ES-I3 (cell line): ENCODE measurements at regions not wholly inside any gene's neighbourhood (a gene's known extent, or its start where the extent isn't known, plus 50 kb on each side); places are given as distances from the start of the nearest gene placed in this dataset.

Experiments
- H3K36me3 ChIP-seq: 2 replicates; pipeline ENCODE4 v1.6.1; 2013; ENCODE audit warnings: mild to moderate bottlenecking, low read length, control low read depth, moderate library complexity; ENCODE audit not compliant: insufficient read depth
- H3K4me1 ChIP-seq: 2 replicates; pipeline ENCODE4 v1.6.1; 2013; ENCODE audit warnings: mild to moderate bottlenecking, control low read depth, low read length; ENCODE audit not compliant: insufficient read depth
- H3K9ac ChIP-seq: 2 replicates; pipeline ENCODE4 v1.6.1; 2013; ENCODE audit warnings: low read depth, mild to moderate bottlenecking, low read length, moderate library complexity
- H3K9me3 ChIP-seq: 2 replicates; pipeline ENCODE4 v1.6.1; 2013; ENCODE audit warnings: mild to moderate bottlenecking, low read length, moderate library complexity; ENCODE audit not compliant: control insufficient read depth, insufficient read depth

DNA sequence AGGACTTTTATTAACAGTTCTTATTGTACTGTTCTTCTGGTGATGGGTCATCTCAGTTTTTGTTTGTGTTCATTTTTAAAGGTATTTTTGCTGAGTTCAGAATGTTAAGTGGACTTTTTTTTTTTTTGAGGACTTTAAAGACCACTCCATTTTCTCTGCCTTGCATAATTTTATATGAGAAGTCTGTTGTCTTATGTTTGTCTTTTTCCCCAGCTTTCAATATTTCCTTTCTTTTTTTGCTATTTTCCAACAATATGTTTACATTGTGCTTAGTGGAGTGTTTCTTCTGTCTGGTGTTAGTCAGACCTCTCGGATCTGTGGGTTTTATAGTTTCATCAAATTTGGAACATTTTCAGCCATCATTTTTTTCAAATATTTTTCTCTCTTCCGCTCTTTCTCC is 290.0 kb upstream of the TNRC6C start:
- Histone ChIP-seq H3K9me3 (peaks cover 13% of the 10 kb centered on the region), H3K4me1 (no peaks in the 10 kb centered on the region), H3K36me3 (no peaks in the 10 kb centered on the region), H3K9ac (no peak overlapping the region)

DNA sequence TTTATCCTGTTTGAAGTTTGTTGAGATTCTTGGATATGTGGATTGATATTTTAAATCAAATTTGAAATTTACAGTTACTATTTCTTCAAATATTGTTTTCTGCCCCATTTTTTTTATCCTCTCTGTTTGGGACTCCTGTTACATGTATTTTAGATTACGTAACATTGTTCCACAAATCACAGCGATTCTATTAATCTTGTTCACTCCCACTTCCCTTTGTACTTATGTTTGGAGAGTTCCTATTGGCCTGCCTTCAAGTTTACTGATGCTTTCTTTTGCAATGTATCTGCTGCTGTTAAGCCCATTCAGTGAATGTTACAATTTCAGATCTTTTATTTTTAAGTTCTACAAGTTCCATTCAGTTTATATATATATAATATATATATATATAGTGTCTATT is 288.3 kb upstream of the TNRC6C start:
- Histone ChIP-seq H3K4me1 (no peaks in the 10 kb centered on the region), H3K9ac (no peak overlapping the region), H3K36me3 (no peaks in the 10 kb centered on the region), H3K9me3 (peaks cover 10% of the 10 kb centered on the region)

DNA sequence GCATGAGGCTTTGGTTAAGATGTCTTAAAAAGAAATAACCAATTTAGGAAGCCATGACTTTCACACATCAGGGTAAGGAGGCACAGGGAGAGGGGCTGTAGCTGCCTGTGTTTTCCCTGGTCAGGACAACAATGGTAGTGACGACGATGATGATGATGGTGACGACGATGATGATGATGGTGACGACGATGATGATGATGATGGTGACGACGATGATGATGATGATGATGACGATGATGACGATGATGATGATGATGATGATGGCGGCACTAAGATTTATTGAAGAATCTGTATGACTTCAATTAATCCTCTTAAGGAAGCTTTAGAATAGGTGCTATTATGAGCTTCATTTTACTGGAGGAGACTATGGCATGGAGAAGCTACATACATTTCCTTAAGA is 284.1 kb upstream of the TNRC6C start:
- H3K4me1 ChIP-seq = no peaks in the 10 kb centered on the region
- H3K36me3 ChIP-seq = no peaks in the 10 kb centered on the region
- H3K9me3 ChIP-seq = no peaks in the 10 kb centered on the region; the same call in 1 of the 2 replicates
- H3K9ac ChIP-seq = no peak overlapping the region

DNA sequence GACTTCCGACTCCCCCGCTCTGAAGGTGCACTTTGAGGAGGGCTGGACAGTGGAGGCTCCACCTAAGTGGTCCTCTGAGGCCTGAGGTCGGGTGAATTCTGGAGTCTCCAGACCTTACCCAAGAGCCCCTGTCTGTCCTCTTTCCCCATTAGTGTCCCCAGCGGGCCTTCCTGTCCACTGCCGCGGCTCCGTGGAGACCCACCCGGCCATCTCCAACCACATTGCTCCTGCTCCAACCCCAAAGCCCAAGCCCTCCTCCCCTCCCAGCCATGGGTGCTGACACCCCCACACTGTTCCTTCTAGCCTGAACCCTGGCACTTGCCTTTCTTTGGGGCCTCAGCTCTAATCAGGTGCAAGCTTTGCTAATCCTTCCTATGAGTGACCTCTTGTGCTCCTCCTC is 283.1 kb upstream of the TNRC6C start:
- Histone ChIP-seq H3K9me3 (no peaks in the 10 kb centered on the region; the same call in 1 of the 2 replicates), H3K4me1 (no peaks in the 10 kb centered on the region), H3K36me3 (no peaks in the 10 kb centered on the region), H3K9ac (no peak overlapping the region)

DNA sequence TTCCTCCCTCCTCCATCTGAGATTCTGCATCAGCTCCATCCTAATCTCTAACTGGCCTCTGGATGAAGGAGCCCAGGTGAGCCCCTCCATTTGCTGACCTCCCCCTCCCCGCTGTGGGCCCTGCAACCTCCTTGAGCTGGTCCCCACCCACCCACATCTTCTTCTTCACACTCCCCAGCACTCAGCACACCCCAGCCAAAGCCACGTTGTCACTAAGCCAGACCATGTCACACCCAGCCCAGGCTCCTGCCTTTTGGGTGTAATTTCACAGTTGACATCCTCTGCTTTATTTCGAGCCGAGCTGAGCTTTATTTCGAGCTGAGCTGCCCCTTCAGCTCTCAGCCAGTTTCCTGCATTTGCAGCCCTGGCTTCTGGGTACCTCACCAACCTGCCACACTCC is 282.7 kb upstream of the TNRC6C start:
- Histone ChIP-seq H3K36me3 (no peaks in the 10 kb centered on the region), H3K9ac (no peak overlapping the region), H3K9me3 (no peaks in the 10 kb centered on the region; the same call in 1 of the 2 replicates), H3K4me1 (no peaks in the 10 kb centered on the region)

DNA sequence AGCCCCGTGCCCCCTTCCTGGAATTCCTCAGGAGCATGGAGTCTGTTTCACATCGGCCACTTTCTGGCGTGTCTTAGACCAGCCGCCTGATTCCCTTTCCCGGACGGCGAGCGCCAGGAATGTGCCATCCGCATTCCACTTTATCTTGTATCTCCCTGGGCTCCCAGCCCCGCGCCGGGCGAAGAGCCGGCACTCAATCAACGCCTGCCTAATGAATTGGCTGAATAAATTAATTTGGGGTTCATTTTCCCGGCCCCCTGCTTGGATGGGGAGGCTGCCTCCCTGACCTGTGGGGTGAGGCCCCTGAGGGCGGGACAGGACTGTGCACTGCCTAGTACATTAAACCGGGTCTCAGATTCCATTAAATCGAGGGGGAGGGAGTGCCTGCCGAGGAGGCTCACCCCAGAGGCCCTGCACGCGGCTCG is 282.3 kb upstream of the TNRC6C start:
- H3K4me1 ChIP-seq = no peaks in the 10 kb centered on the region
- no peak overlapping the region for H3K9ac ChIP-seq
- H3K9me3 ChIP-seq = no peaks in the 10 kb centered on the region; the same call in 1 of the 2 replicates
- no peaks in the 10 kb centered on the region for H3K36me3 ChIP-seq

DNA sequence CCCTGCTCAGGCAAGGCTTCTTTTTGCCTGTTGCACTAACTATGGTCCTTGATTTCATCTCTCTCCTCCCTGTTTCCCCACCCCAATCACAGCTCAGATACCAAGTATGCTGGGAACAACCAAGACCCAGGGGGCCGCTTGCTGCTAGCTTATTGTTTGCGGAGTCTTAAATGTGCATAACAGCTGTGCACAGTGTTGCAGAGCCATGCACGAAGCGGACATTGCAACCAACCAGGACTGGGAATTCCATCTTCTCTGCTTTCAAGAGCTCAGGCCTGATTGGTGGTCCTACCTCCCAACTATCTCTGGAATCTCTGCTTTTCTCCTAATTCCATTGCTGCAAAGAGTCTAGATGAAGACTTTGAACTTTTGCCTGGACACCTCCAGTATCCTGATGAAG is 281.3 kb upstream of the TNRC6C start:
- Histone ChIP-seq H3K36me3 (no peaks in the 10 kb centered on the region), H3K9me3 (no peaks in the 10 kb centered on the region; the same call in 1 of the 2 replicates), H3K9ac (no peak overlapping the region), H3K4me1 (no peaks in the 10 kb centered on the region)

DNA sequence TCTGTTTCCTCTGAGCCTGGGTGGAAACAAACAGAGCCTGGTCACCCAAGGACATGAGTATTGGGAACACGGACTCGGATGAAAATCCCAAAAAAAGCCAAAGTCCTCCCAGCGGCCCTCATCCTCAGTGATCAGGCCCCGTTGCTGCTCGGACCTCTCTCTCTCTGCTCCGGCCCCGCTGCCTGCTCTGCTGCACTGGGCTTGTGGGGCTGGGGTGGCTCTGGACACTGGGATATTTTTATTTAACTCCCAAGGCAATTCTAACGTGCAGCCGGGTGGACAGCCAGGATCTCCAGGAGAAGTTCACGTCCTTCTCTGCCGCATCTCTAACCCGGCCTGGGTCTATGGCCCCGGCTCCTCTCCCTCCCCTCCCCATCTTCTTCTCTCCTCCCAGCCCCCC is 280.9 kb upstream of the TNRC6C start:
- Histone ChIP-seq H3K9me3 (no peaks in the 10 kb centered on the region; the same call in 1 of the 2 replicates), H3K36me3 (no peaks in the 10 kb centered on the region), H3K9ac (no peak overlapping the region), H3K4me1 (no peaks in the 10 kb centered on the region)

DNA sequence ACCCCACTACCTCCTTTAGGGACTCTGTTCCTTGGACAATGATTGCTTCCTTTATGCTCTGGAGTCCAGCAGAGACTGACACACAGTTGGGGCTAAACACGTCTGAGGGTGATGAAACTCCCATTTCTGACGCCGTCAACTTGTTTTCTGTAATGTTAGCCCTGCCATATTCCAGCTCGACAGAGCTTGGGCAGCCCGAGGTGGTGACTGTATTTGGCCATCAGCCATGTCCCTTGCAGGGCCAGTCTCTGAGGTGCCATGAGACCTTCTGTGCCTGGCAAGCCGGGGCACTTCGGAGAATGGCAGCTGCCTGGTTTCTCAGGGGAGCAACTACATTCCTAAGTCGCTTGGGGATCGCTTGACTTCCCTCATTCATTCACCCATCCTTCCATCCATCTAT is 278.9 kb upstream of the TNRC6C start:
- Histone ChIP-seq H3K9ac (no peak overlapping the region), H3K4me1 (no peaks in the 10 kb centered on the region), H3K9me3 (no peaks in the 10 kb centered on the region), H3K36me3 (no peaks in the 10 kb centered on the region)

DNA sequence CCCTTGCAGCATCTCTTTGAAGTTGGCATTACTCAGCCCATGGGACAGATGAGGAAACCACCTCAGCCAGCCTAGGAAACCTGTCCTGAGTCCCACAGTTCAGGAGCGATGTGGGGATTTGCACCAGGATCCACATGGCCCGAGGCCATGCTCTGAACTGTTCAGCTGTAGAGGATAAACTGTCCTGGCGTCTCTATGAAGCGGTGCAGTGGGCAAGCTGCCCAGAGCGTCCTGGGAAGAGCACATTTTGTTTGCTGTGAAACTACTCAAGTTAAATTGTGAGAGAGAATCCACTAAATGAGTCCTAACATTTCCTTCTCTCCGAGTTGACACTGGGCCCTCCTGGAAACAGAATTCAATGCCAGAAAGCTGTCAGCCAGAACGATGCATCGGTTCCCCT is 276.6 kb upstream of the TNRC6C start:
- Histone ChIP-seq H3K9ac (no peak overlapping the region), H3K4me1 (peaks cover 7% of the 10 kb centered on the region), H3K36me3 (no peaks in the 10 kb centered on the region), H3K9me3 (no peaks in the 10 kb centered on the region)

DNA sequence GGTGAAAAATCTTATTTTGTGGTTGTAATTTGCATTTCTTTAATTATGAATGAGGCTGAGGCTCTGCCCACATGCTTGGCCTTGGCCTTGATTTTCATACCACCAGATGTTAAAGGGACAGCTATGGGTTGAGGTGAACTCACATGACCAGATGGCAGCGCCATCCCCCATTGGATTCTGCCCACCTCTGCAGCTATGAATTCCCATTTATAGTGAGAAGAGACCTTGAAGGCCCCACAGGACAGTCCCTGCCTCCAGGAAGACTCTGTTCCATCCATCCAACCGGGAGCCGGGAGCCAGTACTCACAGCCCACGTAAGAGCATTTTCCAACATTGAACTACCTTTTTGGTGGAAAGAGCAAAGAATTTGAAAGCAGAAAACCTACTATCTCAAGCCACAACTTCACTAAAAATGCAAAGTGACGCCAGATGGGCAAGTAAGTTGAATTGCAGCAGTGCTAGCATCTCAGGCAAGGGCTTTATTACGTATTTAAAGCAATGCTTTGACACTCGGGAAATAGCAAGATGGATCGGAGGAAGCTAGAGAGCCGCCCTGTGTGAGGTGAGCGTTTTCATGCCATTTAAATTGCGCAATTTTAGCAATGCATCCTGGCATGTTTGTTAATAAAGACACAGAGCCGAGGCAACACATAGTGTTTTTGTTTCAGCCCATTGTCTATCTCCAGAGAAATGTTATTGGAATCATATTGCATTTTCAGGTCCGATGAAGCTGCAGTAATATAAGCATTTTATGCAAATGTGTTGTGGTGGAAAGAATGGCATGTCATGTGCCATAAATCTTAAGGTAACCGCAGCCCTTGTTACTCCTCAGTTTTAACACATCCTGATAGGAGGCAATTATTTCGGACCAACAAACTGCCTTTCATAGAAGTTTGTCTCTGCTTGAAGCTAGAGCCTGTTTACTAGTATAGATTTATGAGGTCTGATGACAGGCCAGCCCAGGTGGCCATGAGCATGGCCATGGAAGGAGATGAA is 273.4 kb upstream of the TNRC6C start:
- Histone ChIP-seq H3K4me1 (peaks cover 7% of the 10 kb centered on the region), H3K9ac (no peak overlapping the region), H3K36me3 (no peaks in the 10 kb centered on the region), H3K9me3 (no peaks in the 10 kb centered on the region)

DNA sequence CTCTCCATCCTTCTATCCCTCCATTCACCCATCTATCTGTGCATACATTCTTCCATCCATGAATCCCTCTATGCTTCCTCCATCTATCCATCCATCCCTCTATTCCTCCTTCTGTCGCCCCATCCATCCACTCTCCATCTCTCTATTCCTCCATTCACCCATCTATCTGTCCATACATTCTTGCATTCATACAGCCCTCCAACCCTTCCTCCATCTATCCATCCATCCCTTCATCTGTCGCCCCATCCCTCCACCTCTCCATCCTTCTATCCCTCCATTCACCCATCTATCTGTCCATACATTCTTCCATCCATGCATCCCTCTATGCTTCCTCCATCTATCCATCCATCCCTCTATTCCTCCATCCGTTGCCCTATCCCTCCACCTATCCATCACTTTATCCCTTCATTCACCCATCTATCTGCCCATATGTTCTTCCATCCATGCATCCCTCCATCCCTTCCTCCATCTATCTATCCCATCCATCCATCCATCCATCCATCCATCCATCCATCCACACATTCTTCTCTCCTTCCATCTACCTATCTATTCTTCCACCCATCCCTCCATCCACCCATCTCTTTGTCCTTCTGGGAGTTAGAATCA is 272.5 kb upstream of the TNRC6C start:
- H3K9me3 ChIP-seq = no peaks in the 10 kb centered on the region
- no peak overlapping the region for H3K9ac ChIP-seq
- H3K36me3 ChIP-seq = no peaks in the 10 kb centered on the region
- peaks cover 7% of the 10 kb centered on the region for H3K4me1 ChIP-seq

DNA sequence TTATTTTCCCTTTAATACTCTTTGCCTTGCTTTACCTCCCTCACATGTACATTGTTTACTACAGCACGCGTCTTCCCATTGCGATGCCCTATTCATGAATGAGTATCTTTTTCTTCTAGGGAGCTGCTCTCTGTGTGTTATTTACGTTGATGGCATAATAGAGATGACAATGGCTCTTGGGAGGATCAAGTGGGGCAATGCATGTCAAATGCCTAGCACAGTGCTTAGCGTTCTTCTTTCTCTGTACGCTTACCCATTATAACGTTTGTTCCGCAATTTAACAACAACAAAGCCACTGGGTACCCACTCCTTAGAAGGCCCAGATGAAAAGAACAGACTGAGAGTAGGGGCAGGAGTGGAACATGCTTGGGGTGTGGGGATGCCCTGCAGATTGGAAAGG is 271.6 kb upstream of the TNRC6C start:
- Histone ChIP-seq H3K36me3 (no peaks in the 10 kb centered on the region), H3K4me1 (peaks cover 7% of the 10 kb centered on the region), H3K9ac (no peak overlapping the region), H3K9me3 (no peaks in the 10 kb centered on the region)

DNA sequence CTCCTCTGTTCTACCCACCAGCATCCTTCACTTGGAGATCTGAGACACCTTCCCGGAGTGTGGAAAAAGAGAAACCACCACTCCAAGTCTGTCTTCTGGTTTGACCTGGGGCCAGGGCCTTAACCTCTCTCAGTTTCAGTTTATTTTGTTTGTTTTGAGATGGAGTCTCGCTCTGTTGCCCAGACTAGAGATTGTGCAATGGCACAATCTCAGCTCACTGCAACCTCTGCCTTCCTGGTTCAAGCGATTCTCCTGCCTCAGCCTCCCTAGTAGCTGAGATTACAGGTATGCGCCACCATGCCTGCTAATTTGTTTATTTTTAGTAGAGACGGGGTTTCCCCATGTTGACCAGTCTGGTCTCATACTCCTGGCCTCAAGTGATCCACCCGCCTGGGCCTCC is 271.1 kb upstream of the TNRC6C start:
- Histone ChIP-seq H3K9ac (no peak overlapping the region), H3K36me3 (no peaks in the 10 kb centered on the region), H3K9me3 (no peaks in the 10 kb centered on the region), H3K4me1 (peaks cover 7% of the 10 kb centered on the region)

DNA sequence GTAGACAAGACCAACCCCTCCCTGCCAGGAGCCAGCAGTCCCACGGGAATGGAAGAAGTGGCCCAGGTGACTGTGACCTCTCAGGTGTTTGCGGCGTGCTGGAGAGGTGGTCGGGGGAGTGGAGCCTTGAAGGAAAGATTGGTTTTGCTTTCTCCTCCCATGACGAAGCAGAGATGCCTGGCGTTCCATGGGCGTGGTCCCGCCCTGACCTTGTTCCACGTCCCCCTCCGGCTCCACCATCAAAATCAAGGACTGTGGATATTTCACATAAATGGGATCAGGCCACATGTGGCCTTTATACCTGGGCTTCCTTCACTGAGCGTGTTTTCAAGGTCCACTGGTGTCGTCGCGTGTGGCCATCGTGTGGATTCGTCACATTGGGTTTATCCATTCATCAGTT is 270.6 kb upstream of the TNRC6C start:
- no peaks in the 10 kb centered on the region for H3K9me3 ChIP-seq
- no peaks in the 10 kb centered on the region for H3K36me3 ChIP-seq
- H3K9ac ChIP-seq = no peak overlapping the region
- H3K4me1 ChIP-seq = peaks cover 7% of the 10 kb centered on the region
